Tibial nerve (tissue), 3 donors: ENCODE measurements at regions not wholly inside any gene's neighbourhood (a gene's known extent, or its start where the extent isn't known, plus 50 kb on each side); places are given as distances from the start of the nearest gene placed in this dataset.

ENCODE experiments used
- EP300 ChIP-seq, 2 donors: sonication (generic); formaldehyde crosslinking; IDR thresholded peaks; one replicate each; pipeline ENCODE4 v1.6.1; 2017; ENCODE audit warnings: antibody characterized with exemption in 2 of 2, mild to moderate bottlenecking in 1 of 2
- POLR2A ChIP-seq, 2 donors: fragments of 450-650 bp; IDR thresholded peaks; one replicate each; pipeline ENCODE4 v1.6.1; 2017; ENCODE audit warnings: antibody characterized with exemption in 2 of 2, mild to moderate bottlenecking in 2 of 2, moderate library complexity in 2 of 2

- TF ChIP-seq POLR2A (IDR thresholded peaks at IDR 0.05), result no peak
- TF ChIP-seq EP300 (IDR thresholded peaks at IDR 0.05), result peak in 1 of 2 donors; percentile 34
These were observed 415.5 kb downstream of the PCNX1 start for GRCh38 chr14:71322655-71323250.
